Eye (tissue), 1 donor: ENCODE measurements at regions not wholly inside any gene's neighbourhood (a gene's known extent, or its start where the extent isn't known, plus 50 kb on each side); places are given as distances from the start of the nearest gene placed in this dataset.
"Not testable (repeated sequence)": the region's sequence is repeated elsewhere in the genome, so short reads cannot be mapped to it uniquely, and the experiment has no call there.

Source experiments
- DNase-seq: peaks from one replicate; pipeline ENCODE4 v3.0.0-alpha.2; 2015

DNA sequence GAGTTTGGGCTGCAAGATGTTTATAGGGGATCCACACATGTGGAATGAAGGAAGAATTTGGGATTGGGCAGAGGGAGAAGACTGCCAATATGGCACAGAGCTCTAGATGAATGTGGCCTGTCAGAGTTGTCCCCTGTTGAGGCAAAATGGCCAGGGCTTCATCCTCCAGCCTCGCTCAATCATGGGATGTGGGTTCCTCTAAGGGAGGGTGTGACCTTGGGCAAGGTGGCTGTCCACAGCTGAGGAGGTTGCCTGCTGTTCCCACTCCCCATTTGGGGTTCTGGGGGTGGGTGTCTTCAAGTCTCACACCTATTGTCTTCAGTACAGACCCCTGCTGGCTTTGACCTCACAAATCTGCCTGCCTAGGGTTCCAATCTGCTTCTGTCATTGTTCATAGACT is 121.6 kb upstream of the FAM204A start:
- no peak for DNase-seq

DNA sequence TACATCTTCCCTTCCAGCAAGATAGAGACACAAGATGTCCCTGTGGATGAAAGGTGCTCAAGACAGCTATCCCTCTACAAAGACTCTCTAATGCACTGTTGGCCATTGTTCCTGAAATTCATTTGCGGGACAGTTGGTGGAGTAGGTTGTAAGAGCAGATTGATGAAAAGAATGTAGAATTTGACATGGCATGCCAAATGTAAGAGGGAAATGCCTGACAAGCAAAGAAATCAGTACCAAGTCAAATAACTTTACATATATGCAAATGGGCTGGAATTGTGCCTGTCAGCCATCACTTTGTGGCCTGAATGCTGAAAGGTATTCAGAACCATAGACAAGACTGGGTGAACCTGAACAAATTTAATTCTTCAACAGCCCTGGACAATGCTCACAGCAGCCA is 120.3 kb upstream of the FAM204A start:
- DNase-seq = no peak

DNA sequence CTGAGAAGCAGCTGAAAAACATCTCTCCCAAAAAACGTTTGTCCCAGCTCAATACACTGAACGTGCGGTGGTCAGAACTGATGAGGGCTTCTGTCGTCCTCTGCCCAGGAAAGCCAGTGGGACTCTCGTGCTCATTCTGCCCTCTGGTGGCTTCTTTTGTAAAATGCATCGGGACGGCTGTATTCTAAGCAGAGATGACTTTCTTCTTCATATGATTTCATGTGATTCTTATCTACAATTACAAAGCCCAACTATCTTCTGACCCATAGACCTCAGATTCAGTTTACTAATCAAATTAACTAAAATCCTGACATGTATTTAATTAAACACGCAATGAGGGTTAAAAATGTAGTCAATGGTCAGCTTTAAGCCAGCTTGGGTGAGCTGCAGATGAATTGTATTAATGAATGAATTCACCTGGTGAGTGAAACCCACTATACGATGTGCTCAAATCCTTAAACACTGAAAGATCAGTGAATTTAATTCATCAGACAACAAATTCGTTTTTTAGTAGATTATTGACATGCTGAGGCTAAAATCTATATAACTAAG is 117.6 kb upstream of the FAM204A start:
- DNase-seq = peak; percentile 90

DNA sequence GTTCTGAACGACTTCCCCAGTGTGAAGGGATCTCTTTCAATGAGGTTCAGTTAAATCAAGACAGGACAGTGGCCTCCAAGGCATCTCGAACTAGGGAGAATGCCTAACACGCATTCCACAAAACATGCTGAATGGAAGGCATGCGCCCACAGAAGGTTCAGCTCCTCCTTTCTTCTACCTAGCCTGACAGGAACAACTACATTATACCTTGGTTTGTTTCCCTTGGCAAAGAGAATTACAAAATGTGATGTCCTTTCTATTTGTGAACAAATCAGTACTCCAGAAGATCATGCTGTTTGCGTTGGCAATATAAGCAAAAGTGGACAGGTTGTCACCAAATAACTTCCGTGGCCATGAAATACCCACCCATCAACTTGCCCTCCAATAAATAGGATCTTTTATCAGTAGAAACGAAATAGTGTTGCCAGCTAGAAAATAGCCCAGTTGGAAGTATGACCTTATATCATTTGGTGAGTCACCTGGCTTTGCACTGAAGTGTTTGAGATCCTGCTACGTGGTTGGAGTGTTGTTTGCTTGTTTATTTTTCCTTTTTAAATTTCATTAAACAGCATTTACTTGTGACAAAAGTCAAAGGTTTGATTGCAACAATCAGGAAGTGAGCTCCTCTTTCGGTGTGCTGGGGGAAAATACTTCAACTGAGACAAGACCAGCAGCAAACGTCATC is 117.0 kb upstream of the FAM204A start:
- no peak for DNase-seq

DNA sequence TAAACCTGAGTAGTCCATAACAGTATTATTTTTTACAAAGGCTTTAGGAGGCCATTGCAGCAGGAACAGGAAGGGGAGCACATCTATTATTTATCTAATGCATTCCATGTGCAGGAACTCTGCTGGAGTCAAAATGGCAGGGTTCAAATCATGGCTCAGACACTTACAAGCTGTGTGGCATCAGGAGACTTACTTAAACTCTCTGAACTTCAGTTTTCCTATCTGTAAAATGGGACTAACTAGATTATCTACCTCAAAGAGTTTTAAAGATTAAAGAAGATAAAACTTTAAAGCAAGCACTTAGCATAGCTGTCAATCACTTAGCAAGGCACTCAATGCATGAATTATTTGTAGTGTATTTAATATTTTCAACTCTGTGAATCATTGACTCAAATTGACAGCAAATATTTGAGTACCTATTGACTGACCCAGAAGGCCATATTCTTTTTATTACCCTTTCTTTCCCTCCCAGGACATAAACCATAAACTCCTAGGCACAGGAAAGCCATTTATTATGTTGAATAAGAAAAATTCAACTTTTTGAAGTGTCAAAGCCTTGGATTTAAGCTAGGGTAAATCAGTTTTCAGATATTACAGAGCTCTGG is 115.8 kb upstream of the FAM204A start:
- DNase-seq = no peak

DNA sequence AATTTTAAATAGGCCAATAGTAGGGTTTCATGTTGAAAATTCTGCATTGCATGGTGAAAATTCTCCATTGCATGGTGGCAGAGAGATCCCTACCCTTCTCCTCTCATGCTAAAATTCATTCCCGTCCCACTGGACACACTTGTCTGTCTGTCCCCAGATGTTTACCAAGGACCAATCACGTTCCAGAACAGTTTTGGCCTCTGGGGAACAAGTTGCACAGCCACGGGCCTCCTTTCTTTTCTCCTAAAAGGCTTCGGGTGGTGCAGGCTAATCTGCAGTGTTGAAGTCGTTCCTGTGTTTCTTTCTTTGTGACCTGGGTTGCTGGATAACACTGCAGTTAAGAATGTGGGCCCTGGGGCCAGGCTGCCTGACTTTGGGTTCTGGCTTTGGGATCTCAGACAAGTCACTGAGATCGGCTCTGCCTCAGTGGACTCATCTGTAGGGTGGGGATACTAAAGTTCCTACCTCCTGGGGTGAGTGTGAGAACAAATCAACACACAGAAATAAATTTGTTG is 113.1 kb upstream of the FAM204A start:
- DNase-seq = no peak

DNA sequence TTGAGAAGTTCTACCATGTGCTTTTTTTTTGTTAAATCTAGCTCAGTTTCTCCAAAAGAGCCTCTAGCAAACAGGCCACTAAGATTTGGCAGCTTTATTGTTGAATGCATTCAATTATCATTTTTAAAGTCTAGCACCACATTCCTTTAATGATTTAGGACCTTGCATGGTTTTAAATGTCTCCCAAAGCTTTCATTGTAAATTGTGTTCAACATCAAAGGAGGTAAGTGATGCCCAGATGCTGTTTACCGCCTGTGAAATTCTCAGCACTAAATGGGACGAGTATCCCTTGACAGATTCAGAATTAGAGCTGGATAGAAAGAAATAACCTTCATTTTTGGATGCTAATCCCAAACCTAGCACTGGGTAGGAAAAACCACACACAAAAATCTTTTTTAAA is 112.1 kb upstream of the FAM204A start:
- DNase-seq = no peak

DNA sequence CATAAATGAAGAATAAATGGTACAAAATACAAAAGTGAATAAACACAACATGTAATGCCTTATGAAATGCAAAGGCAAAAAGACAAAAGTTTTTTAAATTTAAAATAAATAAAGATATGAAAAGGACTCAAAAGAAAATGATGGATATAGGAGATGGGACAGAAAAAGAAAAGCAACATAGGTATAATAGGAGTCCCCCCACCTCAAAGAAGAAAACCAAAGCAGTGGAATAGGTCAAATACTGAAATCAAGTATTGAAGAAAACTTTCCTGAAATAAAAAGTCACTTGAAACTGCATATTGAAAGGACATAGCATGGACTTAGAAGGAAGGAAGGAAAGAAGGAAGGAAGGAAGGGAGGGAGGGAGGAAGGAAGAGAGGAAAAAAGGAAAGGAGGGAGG is 110.0 kb upstream of the FAM204A start:
- no peak for DNase-seq

DNA sequence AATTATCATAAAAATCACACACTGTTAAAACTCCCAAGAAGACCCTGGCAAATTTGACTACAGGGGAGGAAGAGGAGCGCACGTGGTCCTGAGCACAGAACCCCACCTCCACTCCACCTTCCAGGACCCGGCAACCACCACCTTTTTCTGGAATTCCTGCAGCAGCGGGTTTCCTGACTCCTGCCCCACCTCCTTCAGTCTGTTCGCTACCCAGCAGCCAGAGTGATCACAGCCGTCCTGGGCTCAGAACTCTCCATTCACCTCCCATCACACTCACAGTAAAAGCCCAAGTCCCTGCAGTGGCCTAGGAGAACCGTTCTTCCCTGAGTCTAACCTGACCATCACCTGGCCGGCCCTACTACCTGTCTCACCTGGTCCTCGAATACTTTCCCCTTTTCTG is 107.4 kb upstream of the FAM204A start:
- DNase-seq = no peak

DNA sequence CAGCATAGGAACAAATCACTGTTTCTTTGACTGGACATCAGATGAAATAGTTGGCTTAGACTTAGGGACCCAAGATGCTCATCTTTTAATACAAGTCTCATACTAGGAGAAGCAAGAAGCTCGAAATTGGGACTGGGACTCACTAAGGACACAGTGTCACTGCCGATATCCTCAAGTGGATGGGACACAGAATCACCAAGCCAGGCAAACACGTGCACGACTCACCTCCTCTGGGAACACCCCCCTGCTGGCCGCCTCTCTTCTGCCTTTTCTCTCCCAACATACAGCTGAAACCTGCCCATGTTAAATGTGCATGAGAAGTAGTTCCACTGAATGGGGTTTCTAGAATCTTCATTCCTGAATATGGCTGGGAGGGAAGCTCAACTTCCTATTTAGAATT is 106.6 kb upstream of the FAM204A start:
- no peak for DNase-seq

DNA sequence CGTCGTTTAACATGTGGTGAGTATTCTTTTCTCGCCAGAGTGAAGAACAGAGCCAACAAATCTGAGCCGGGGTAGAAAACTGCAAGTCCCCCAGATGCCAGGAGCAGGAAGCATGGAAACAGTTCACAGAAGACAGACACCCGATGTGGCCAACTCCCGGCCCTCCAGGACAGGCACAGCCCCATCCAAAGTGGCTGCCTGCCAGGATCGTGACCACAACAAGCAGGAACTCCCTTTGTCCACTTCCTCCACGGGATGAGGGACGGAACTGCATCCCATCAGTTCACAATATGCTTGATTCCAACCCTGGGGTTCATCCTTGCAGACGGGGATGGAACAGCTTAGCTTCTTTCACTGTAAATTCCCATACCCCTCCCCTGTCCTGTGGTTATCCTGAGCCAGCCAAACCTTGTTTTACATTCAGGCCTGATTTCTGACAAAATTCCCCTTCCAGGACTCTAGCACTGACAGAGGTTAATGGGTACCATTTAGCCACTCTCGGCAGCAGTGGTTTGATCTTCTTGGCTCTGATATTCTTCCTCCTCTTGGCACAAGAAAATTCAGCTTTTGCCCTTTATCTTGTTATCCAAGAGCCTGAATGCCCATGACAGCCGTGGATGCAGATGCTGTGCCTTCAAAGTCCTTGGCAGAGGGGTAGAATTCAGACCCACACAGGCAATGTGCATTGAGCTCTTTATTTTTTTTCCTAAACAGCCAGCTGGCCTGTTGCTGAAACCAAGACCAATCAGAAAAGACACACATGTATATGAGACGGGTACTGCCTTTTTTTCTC is 105.5 kb upstream of the FAM204A start:
- no peak for DNase-seq

DNA sequence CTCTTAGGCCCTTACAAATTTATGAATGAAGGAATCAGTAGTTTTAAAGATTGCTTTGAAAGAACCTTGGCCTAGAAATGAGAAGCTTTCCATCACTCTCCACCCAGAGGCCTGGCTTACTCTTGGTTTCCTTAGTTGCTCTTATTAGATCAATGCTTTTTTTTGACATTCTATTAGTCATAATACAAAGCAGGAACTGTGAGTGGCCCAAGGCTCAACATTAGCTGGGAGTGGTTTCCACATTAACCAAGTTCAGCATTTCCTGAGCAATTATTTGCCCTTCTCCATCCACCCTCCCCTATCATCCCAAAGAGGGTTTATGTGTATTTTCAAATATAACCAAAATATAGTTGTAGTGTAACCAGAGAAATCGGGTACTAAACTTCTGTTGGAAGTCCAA is 103.4 kb upstream of the FAM204A start:
- no peak for DNase-seq

DNA sequence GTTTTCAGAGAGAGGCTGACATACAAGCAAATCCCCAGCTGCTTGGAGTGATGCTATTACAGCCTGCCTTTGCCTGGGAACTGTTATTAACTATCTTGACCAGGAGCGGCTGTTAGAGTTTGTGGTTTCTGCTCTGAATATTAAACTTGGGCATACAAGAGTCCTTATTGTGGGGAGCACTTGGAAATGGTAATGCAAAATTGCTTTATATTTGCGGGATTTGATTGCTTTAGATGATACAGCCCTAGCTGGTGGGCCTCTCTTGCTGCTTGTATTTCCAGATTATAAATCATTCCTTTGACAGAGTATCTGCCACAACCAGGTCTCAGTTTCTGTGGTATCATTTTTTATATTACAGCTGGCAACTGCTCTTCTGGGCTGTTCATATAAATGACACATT is 101.9 kb upstream of the FAM204A start:
- DNase-seq = peak; percentile 11

DNA sequence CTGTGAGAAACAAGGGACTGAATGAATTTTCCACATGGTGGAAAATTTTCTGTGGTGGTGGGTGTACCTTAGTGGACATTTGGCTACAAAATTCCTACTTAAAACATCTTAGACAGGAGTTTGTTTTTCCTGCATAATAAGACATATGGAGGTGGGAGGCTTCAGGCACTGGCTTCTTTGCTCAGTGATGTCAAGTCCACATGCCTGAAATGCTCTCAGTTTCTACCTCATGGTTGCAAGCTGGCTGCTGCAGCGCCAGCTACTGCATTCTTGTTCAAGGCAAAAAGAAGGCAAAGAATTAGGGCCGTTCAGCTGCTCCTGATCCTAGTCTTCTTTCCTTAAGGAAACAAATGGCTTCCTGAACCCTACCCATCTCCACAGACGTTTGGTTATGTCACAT is 99.9 kb upstream of the FAM204A start:
- no peak for DNase-seq

DNA sequence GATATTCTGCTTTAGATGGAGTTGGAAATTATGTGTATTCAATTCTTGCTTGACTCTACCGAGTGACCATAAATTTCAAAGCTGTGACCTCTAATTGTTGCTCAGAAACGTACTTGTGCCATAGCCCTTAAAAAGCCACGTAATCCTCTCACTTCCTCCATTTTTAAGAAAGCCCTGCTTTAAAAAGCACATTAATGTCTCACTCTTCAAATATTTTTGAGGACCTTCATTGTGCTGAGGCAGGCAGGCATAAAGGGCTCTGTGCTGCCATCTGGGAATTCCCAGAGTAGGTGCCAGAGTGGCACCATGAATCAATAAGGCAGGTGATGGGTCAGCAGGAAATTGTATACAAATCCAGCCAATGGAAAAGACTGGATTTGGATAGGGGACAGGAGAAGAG is 97.7 kb upstream of the FAM204A start:
- DNase-seq = no peak

DNA sequence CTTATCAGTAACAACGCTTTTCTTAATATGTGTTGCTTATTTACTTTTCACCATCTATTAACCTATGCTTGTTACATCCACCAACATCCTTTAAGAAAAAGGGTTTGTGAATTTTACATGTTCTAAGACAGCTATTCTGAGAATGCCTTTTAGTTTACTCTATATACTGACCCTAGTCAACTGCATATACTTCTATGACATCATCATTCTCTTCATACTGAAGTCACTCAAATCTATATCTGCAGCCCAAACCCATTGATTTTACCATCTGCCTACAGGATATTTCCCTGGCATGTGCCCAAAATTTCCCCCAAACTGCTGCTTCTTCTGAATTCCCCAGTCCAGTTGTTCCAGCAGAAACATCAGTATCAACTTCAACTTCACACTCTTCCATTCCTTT is 94.6 kb upstream of the FAM204A start:
- DNase-seq = no peak

DNA sequence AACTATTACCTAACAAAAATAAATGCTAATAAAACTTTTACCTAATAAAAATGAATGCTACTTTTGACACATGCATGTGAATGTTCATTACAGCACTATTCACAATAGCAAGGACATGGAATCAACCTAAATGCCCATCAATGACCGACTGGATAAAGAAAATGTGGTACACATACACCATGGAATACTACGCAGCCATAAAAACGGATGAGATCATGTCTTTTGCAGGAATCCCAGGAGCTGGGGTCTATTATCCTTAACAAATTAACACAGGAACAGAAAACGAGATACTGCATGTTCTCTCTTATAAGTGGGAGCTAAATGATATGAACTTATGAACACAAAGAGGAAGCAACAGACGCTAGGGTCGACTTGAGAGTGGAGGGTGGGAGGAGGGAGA is 88.1 kb upstream of the FAM204A start:
- no peak for DNase-seq

DNA sequence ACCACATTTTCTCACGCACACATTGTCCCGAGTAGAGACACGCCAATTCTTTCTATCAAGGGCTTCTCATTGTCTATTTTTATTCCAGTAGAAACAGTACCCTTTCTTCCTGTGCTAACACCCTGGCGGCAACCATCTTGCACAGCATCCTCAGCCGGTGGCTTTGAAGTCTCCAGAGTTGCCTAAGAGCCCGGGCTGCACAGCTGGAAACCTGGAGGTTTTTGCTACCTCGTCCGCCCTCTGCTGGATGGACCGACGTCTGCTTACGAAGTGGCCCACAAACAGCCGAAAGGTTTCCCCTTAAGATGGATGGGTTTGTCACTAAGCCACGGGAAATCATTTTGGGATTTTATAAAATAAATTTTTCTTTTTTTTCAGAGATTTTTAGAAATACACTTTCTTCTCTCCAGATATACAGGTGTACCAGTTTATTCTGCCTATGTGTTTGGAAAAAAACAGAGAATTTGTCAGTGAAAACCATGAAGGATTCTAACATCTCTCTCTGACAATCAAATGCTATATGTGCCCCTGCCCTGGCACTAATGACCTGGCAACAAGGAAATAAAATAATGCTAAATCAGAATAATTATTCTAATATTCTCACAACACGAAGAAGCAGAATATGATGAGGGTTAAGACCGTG is 81.8 kb upstream of the FAM204A start:
- DNase-seq = peak; percentile 92

DNA sequence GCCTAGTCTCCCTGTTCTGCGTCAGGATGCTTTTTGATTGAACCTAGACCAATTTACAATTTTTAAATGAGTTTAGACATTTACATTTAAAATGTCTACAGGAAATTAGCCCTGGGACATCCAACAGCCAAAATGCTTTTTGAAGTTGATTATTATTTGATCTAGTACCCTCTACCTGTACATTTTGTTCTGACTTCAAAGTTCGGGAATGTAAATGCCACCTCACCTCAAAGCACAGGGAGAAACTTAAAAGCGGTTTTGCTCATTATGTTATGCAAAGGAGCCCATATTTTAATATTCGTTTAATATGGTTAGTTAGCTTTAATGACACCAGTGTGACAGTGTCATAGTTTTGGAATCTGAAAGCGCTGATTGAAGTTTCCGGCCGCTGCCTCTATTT is 80.1 kb upstream of the FAM204A start:
- no peak for DNase-seq

DNA sequence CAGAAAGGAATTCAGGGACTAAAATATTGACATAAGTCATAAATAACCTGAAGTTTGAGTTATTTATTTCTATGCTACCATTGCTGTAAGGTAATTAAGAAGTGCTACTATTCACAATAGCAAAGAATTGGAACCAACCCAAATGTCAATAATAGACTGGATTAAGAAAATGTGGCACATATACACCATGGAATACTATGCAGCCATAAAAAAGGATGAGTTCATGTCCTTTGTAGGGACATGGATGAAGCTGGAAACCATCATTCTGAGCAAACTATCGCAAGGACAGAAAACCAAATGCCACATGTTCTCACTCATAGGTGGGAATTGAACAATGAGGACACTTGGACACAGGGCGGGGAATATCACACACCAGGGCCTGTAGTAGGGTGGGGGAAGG is 77.9 kb upstream of the FAM204A start:
- DNase-seq = not testable (repeated sequence)

DNA sequence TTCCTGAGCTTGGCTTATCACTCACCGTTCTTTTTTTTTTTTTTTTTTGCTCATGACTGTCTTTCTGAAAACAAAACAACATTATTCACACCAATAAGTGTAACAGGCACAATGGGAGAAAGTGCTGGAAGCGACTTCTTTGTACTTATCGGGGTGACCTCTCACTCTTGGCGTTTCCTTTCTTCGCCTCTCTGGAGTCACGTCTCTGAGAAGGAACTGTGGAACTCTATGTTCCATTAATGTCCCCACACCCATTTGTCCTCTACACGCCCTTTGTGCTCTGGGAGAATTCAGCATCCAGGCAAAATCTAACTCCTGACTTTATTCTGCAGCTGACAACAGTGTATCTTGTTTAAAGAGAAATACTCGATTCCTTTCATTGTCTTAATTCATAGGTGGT is 70.8 kb upstream of the FAM204A start:
- DNase-seq = no peak

DNA sequence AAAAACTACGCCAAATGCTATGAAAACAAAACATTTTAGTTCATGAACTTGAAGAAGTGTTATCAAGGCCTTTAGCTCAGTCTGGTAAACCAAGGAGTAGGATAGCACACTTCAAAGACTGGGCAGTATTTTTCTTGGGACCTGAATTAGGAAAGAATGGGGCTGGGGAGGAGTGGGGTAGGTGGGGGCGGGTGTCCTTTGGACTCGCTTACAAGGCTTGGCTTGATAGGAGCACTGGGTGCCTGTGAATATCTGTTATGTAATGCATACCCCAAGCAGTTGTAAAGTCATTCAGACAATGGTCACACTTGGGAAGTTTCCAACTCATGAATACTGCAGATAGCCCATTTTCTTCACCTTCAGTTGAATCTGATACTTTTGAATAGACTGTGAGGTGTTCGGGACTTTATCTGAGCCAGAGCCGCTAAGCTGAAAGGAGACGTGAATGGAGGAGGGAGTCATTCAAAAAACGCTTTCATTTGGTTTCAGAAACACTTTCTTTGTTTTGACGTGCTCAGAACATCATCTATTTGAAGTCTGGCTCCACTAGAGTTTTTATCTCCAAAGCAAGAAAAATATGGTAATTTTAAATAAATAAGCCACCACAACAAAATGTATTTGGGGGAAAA is 70.1 kb upstream of the FAM204A start:
- DNase-seq = no peak

DNA sequence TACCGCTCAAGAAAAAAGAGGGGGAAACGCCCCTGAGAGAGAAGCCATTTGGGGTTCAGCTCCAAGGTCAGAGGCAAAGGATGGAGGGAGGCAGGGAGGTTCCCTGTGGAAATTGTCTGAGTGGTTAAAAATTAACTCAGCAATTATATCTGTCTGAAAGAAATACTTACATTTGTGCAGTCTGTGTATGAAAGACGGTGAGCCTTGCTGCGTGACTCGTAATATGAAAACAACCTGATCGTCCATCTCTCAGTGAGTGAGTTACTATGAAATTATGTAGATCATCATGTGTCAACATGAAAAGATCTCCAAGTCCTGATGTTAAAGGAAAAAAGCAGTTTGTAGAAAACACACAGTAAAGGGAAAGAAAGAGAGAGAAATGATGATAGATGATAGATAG is 67.2 kb upstream of the FAM204A start:
- DNase-seq = no peak
